ENCODE measurements at regions not wholly inside any gene's neighbourhood (a gene's known extent, or its start where the extent isn't known, plus 50 kb on each side); places are given as distances from the start of the nearest gene placed in this dataset.
"Not testable (repeated sequence)": the region's sequence is repeated elsewhere in the genome, so short reads cannot be mapped to it uniquely, and the experiment has no call there.

DNA sequence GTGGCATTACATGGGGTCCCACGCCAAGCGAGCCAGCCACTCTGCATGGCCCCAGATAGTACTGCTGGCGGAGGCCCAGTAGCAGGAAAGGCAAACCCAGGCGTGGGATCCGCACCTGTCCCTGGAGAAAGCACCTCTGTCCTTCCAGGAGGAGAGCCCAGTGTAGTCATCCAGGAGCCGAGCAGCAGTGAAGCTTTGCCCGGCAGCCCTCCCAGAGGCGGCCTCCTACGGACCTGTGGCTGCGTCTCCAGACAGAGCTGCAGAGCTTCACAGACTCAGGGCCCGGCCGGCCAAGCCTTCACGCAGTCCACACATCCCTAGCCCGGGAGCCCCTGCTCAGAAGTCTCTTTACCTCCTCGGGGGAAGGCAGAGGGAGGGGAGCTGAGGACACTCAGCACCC is 100.8 kb upstream of the PPP1R26 start:
- TF ChIP-seq, protein P1, sequence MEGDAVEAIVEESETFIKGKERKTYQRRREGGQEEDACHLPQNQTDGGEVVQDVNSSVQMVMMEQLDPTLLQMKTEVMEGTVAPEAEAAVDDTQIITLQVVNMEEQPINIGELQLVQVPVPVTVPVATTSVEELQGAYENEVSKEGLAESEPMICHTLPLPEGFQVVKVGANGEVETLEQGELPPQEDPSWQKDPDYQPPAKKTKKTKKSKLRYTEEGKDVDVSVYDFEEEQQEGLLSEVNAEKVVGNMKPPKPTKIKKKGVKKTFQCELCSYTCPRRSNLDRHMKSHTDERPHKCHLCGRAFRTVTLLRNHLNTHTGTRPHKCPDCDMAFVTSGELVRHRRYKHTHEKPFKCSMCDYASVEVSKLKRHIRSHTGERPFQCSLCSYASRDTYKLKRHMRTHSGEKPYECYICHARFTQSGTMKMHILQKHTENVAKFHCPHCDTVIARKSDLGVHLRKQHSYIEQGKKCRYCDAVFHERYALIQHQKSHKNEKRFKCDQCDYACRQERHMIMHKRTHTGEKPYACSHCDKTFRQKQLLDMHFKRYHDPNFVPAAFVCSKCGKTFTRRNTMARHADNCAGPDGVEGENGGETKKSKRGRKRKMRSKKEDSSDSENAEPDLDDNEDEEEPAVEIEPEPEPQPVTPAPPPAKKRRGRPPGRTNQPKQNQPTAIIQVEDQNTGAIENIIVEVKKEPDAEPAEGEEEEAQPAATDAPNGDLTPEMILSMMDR (conservative IDR thresholded peaks at IDR 0.05), result no peak

DNA sequence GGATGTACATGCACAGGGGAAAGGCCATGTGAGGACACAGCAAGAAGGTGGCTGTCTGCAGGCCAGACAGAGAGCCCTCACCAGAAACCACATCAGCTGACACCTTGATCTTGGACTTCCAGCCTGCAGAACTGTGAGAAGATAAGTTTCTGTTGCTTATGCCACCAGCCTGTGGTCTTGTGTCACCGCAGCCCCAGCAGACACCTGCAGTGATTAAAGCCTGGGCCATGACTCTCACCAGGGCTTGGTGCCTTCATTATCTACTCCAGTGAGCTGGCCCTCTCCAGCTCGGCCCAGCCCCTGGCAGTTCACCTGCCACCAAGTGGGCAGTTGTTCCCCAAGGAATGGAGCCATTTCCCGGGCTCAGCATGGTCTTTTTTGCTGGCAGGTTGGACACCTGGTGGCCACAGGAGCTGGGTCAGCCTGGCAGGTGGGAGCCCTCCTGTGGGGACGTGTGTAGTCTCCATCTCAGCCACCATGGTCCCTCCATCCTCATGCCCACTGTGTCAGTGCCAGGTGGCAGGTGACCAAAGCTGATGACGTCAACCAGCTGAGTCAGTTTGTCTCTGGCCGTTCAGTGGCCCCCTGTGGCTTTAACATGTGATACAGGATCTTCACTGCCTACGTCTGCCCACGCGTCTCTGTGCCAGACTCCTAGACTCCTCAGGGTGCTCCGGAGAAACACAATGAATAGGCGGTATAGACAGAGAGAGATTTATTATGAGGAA is 99.9 kb upstream of the PPP1R26 start:
- H3K27ac ChIP-seq, result no peak overlapping the region
- TF ChIP-seq, protein P1 (conservative IDR thresholded peaks at IDR 0.05), result no peak

More for the DNA sequence above, 100.8 kb upstream of the PPP1R26 start:
- no peak overlapping the region for H3K27ac ChIP-seq

GRCh38 chr9:135380311-135380960 is 99.1 kb upstream of the PPP1R26 start:
- TF ChIP-seq, protein P1 (conservative IDR thresholded peaks at IDR 0.05), result no peak
- no peak overlapping the region for H3K27ac ChIP-seq

DNA sequence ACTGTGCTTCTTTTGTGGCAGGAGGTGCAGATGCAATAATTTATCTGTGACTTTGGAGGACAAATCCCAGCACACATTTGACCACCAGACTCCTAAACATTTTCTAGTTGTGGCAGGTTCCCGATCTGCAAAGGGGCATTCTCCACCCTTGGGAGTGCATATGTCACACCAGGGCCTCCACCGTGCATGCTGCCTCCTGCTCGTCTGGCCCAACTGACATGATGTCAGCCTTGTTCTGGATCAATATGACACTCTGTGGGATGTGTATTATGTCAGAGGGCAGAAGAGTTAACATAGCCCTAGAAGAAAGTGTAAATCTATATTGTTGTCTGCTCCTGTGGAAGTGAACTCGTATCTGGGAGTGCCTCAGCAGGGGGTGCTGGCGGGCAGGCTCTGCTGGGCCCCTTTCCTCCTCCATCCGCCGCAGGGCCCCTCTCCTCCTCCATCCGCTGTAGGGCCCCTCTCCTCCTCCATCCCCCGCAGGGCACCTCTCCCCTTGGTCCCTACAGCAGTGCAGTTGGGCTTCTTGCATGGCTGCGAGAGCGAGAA is 97.7 kb upstream of the PPP1R26 start:
- H3K27ac ChIP-seq, result no peak overlapping the region
- TF ChIP-seq, protein P1 (conservative IDR thresholded peaks at IDR 0.05), result no peak

GRCh38 chr9:135384226-135384625 is 95.4 kb upstream of the PPP1R26 start:
- TF ChIP-seq, protein P1 (conservative IDR thresholded peaks at IDR 0.05), result no peak
- no peak overlapping the region for H3K27ac ChIP-seq

DNA sequence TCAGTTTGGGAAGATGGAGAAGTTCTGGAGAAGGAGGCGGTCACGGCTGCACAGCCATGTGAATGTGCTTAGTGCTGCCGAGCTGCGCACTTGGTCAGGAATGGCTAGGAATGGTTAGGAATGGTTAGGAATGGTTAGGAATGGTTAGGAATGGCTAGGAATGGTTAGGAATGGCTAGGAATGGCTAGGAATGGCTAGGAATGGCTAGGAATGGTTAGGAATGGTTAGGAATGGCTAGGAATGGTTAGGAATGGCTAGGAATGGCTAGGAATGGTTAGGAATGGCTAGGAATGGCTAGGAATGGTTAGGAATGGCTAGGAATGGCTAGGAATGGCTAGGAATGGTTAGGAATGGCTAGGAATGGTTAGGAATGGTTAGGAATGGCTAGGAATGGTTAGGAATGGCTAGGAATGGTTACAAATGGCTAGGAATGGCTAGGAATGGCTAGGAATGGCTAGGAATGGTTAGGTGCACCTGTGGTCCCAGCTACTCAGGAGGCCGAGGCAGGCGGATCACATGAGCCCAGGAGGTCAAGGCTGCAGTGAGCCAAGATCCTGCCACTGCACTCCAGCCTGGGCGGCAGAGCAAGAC is 94.7 kb upstream of the PPP1R26 start:
- H3K27ac ChIP-seq, result not testable (repeated sequence)

DNA sequence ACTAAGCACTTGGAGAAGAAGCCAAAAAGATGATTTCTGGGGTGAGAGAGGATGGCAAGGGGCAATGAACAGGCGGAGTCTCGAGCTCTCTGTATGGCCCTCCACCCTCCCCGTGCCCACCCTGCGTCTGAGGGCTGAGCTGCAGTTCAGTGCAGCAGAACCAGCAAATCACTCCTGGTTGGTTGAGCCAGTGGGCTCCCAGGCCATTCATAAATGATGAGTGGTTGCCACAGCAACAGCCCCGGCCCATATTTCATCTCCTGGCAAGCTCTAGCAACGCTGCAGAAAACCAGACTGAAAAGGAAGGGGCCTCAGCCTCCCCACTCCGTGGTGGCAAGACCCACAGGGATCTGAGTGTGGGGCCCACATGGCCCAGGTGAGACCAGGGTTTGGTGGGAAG is 93.8 kb upstream of the PPP1R26 start:
- TF ChIP-seq, protein P1 (conservative IDR thresholded peaks at IDR 0.05), result no peak
- no peak overlapping the region for H3K27ac ChIP-seq

Data from VCaP (cell line).